PC-3 (cell line): ENCODE measurements at regions not wholly inside any gene's neighbourhood (a gene's known extent, or its start where the extent isn't known, plus 50 kb on each side); places are given as distances from the start of the nearest gene placed in this dataset.

Experiments
- EZH2 ChIP-seq: fragments of 300-600 bp; sonication (generic); IDR thresholded peaks from one replicate; pipeline ENCODE4 v1.6.1; 2017; ENCODE audit warnings: antibody characterized with exemption, mild to moderate bottlenecking, low read length; ENCODE audit not compliant: unreplicated experiment
- EZH2phosphoT487 ChIP-seq: fragments of 300-600 bp; sonication (generic); IDR thresholded peaks from 2 replicates; pipeline ENCODE4 v1.6.1; 2018; ENCODE audit warnings: mild to moderate bottlenecking, antibody characterized with exemption, low read length, borderline replicate concordance
- TF ChIP-seq, protein P1 (sequence below): fragments of 300-600 bp; sonication (generic); conservative IDR thresholded peaks from 2 replicates; pipeline ENCODE4 v1.5.1; 2017; ENCODE audit warnings: antibody characterized with exemption, low read depth, mild to moderate bottlenecking, low read length

- TF ChIP-seq, protein P1, sequence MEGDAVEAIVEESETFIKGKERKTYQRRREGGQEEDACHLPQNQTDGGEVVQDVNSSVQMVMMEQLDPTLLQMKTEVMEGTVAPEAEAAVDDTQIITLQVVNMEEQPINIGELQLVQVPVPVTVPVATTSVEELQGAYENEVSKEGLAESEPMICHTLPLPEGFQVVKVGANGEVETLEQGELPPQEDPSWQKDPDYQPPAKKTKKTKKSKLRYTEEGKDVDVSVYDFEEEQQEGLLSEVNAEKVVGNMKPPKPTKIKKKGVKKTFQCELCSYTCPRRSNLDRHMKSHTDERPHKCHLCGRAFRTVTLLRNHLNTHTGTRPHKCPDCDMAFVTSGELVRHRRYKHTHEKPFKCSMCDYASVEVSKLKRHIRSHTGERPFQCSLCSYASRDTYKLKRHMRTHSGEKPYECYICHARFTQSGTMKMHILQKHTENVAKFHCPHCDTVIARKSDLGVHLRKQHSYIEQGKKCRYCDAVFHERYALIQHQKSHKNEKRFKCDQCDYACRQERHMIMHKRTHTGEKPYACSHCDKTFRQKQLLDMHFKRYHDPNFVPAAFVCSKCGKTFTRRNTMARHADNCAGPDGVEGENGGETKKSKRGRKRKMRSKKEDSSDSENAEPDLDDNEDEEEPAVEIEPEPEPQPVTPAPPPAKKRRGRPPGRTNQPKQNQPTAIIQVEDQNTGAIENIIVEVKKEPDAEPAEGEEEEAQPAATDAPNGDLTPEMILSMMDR: no peak
- TF ChIP-seq EZH2: no peak
- no peak for TF ChIP-seq EZH2phosphoT487
Observed at GRCh38 chr14:62003701-62004100, 241.5 kb downstream of the SNAPC1 start.
